Stimulated activated CD8-positive, alpha-beta memory T cell treated with anti-CD3 and anti-CD28 coated beads, Interleukin-7, amount 100 ng/mL, for 1 hour (primary cell): ENCODE measurements at regions not wholly inside any gene's neighbourhood (a gene's known extent, or its start where the extent isn't known, plus 50 kb on each side); places are given as distances from the start of the nearest gene placed in this dataset.

Experiments
- DNase-seq, 2 donors: peaks; one replicate each; pipeline ENCODE4 v3.0.0-alpha.2; 2020; ENCODE audit warnings: low read depth in 2 of 2

GRCh38 chr9:17894501-17895160, 315.8 kb downstream of the SH3GL2 start:
- no peak for DNase-seq

GRCh38 chr9:17900606-17901005, 321.7 kb downstream of the SH3GL2 start:
- DNase-seq, result no peak

GRCh38 chr9:17905366-17905765, 326.5 kb downstream of the SH3GL2 start:
- no peak for DNase-seq

- DNase-seq, result no peak
These were observed 326.9 kb downstream of the SH3GL2 start for GRCh38 chr9:17905781-17906175.

- no peak for DNase-seq
These were observed 327.4 kb downstream of the SH3GL2 start for GRCh38 chr9:17906176-17906840.

GRCh38 chr9:17906841-17907778, 328.2 kb downstream of the SH3GL2 start:
- DNase-seq, result no peak

- DNase-seq, result no peak
These were observed 329.1 kb downstream of the SH3GL2 start for GRCh38 chr9:17907779-17908508.

- no peak for DNase-seq
These were observed 347.4 kb downstream of the SH3GL2 start for GRCh38 chr9:17926246-17926645.

GRCh38 chr9:17927616-17928015, 348.8 kb downstream of the SH3GL2 start:
- DNase-seq, result no peak

GRCh38 chr9:17928228-17928627, 349.4 kb downstream of the SH3GL2 start:
- no peak for DNase-seq

- no peak for DNase-seq
These were observed 349.9 kb downstream of the SH3GL2 start for GRCh38 chr9:17928768-17929167.

GRCh38 chr9:17929506-17929905, 350.6 kb downstream of the SH3GL2 start:
- DNase-seq, result no peak

GRCh38 chr9:17930071-17930470, 351.2 kb downstream of the SH3GL2 start:
- no peak for DNase-seq

- no peak for DNase-seq
These were observed 357.5 kb downstream of the SH3GL2 start for GRCh38 chr9:17936365-17936764.

GRCh38 chr9:17938035-17938655, 359.3 kb downstream of the SH3GL2 start:
- DNase-seq, result no peak

GRCh38 chr9:17942498-17942897, 363.6 kb downstream of the SH3GL2 start:
- DNase-seq, result no peak

- DNase-seq, result no peak
These were observed 376.5 kb downstream of the SH3GL2 start for GRCh38 chr9:17955409-17955808.

- DNase-seq, result no peak
These were observed 379.5 kb downstream of the SH3GL2 start for GRCh38 chr9:17958363-17958762.

GRCh38 chr9:17962747-17963146, 383.9 kb downstream of the SH3GL2 start:
- no peak for DNase-seq

GRCh38 chr9:17963498-17963897, 384.6 kb downstream of the SH3GL2 start:
- DNase-seq, result no peak

GRCh38 chr9:17967731-17968130, 388.9 kb downstream of the SH3GL2 start:
- no peak for DNase-seq
